Body of pancreas (tissue), 4 donors: ENCODE measurements at regions not wholly inside any gene's neighbourhood (a gene's known extent, or its start where the extent isn't known, plus 50 kb on each side); places are given as distances from the start of the nearest gene placed in this dataset.

Source experiments
- ATAC-seq: fragments of 150-250 bp; one replicate; pipeline ENCODE4 v1.9.1; 2016
- DNase-seq, 4 donors: peaks; one replicate each; pipeline ENCODE4 v3.0.0-alpha.2; 2019
- H3K27ac ChIP-seq, 4 donors: fragments of 200-600 bp; sonication (generic); 1 replicate in 3 of 4; 2 replicates in 1 of 4; pipeline versions ENCODE4 v1.5.1 to v1.6.1; 2016 to 2019; ENCODE audit warnings: mild to moderate bottlenecking in 1 of 4, mixed read lengths in 1 of 4, moderate library complexity in 1 of 4
- H3K27me3 ChIP-seq, 2 donors: fragments of 200-600 bp; sonication (generic); one replicate each; pipeline ENCODE4 v1.6.0; 2016; ENCODE audit warnings: mild to moderate bottlenecking in 1 of 2
- H3K36me3 ChIP-seq, 2 donors: fragments of 200-600 bp; sonication (generic); replicated peaks in 1 of 2; 2 replicates each; pipeline ENCODE4 v1.5.1; 2016; ENCODE audit warnings: low read depth in 2 of 2; ENCODE audit not compliant: insufficient read depth in 1 of 2
- H3K4me1 ChIP-seq: fragments of 200-600 bp; sonication (generic); one replicate; pipeline ENCODE4 v1.6.0; 2016
- H3K4me3 ChIP-seq, 2 donors: fragments of 200-600 bp; sonication (generic); 1 replicate in 1 of 2; 2 replicates in 1 of 2; pipeline ENCODE4 v1.5.1; 2016 to 2019
- H3K9me3 ChIP-seq, 3 donors: fragments of 200-600 bp; sonication (generic); 1 replicate in 2 of 3; 2 replicates in 1 of 3; pipeline ENCODE4 v1.5.1; 2016
- CTCF ChIP-seq, 7 experiments: fragments of 450-650 bp in 4 of 7; fragments of 200-600 bp in 3 of 7; sonication (generic) in 3 of 7; IDR thresholded peaks; one replicate each; pipeline ENCODE4 v1.5.1; 2016 to 2019; ENCODE audit warnings: antibody characterized with exemption in 7 of 7
- POLR2A ChIP-seq, 3 donors: fragments of 450-650 bp; IDR thresholded peaks; one replicate each; pipeline ENCODE4 v1.6.1; 2016; ENCODE audit warnings: antibody characterized with exemption in 3 of 3, mild to moderate bottlenecking in 2 of 3
- WGBS, 2 donors: methylation state at CpG; one replicate each; pipeline ENCODE4 v1.1.5; 2017; 5-methylcytosine and 5-hydroxymethylcytosine counted together
- intact Hi-C: fragments of 100-400 bp; cut with DNase I; formaldehyde crosslinking; loops from one replicate; pipeline ENCODE4 v1.15.1; 2023

- no peak overlapping the region for H3K4me3 ChIP-seq
- no peaks in the 10 kb centered on the region for H3K27me3 ChIP-seq
- H3K4me1 ChIP-seq, result no peaks in the 10 kb centered on the region
- DNase-seq (no peak), ATAC-seq (no peak)
- intact Hi-C loops, result no loop called here
- no peaks in the 10 kb centered on the region for H3K36me3 ChIP-seq
- H3K9me3 ChIP-seq, result no peaks in the 10 kb centered on the region
- TF ChIP-seq POLR2A (IDR thresholded peaks at IDR 0.05) (no peak), CTCF (IDR thresholded peaks at IDR 0.05) (no peak)
- 61 to 65% methylated on average over 7 of the region's 7 CpGs for WGBS, 2 donors
- no peak overlapping the region for H3K27ac ChIP-seq
Measured at GRCh38 chr2:237185553-237185925, 99.8 kb downstream of the COPS8 start.

- Histone ChIP-seq H3K27ac (no peak overlapping the region), H3K4me1 (no peaks in the 10 kb centered on the region), H3K4me3 (no peak overlapping the region), H3K9me3 (no peaks in the 10 kb centered on the region), H3K36me3 (no peaks in the 10 kb centered on the region), H3K27me3 (no peaks in the 10 kb centered on the region)
- ATAC-seq (no peak), DNase-seq (no peak)
- intact Hi-C loops, result no loop called here
- TF ChIP-seq POLR2A (IDR thresholded peaks at IDR 0.05) (no peak), CTCF (IDR thresholded peaks at IDR 0.05) (no peak)
- WGBS, 2 donors, result 80 to 84% methylated on average over 5 of the region's 5 CpGs
Measured at GRCh38 chr2:237189799-237190198, 104.1 kb downstream of the COPS8 start.

GRCh38 chr2:237190966-237191713, 105.5 kb downstream of the COPS8 start:
- intact Hi-C loops, result no loop called here
- H3K9me3 ChIP-seq, result no peaks in the 10 kb centered on the region
- DNase-seq (no peak), ATAC-seq (no peak)
- no peaks in the 10 kb centered on the region for H3K4me1 ChIP-seq
- no peaks in the 10 kb centered on the region for H3K27me3 ChIP-seq
- no peak overlapping the region for H3K27ac ChIP-seq
- WGBS, 2 donors, result 64 to 69% methylated on average over 7 of the region's 7 CpGs
- no peaks in the 10 kb centered on the region for H3K36me3 ChIP-seq
- H3K4me3 ChIP-seq, result no peak overlapping the region
- no peak for TF ChIP-seq POLR2A (IDR thresholded peaks at IDR 0.05)
- TF ChIP-seq CTCF (IDR thresholded peaks at IDR 0.05), result no peak

DNA sequence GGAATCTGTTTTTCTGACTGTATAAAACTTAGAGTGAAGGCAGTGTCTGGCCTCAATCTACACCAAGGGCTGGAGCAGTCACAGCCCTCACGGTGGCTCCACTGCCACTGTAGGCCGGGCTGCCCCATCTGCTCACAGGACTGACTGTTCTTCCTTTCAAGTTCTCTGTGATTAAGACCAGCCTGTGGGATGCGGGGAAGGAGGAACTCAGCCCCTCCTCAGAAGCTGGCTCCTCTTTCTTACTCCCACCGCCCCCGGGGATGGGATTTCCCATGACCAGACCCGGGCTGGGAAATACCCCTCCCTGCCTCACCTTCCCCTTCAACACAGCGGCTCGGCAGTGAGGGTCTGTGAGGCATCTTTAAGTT, 106.0 kb downstream of the COPS8 start:
- Histone ChIP-seq H3K36me3 (no peaks in the 10 kb centered on the region), H3K4me3 (no peak overlapping the region), H3K9me3 (no peaks in the 10 kb centered on the region), H3K27me3 (no peaks in the 10 kb centered on the region), H3K4me1 (no peaks in the 10 kb centered on the region), H3K27ac (no peak overlapping the region)
- DNase-seq (no peak), ATAC-seq (no peak)
- TF ChIP-seq CTCF (IDR thresholded peaks at IDR 0.05) (no peak), POLR2A (IDR thresholded peaks at IDR 0.05) (no peak)
- intact Hi-C loops, result no loop called here
- WGBS, 2 donors, result 56 to 68% methylated on average over 7 to 8 of the region's 8 CpGs

DNA sequence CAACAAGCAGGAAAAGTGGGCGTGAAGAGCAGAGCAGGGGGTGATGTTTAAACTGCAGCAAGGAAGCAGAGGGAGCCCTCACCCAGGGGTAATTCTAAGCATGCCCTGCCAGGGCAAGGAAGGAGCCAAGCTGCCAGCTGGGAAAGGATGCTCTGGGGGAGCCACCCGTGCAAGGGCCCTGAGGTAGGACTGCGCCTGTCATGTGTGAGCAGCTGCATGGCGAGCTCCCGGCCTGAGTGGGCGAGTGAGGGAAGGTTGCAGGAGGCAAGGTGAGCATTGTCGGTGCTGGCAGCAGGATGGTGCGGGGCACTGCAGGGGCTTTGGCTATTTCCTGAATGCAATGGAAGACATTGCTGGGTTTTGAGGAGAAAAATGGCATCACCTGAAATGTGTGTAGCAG, 107.2 kb downstream of the COPS8 start:
- Histone ChIP-seq H3K27ac (no peak overlapping the region), H3K9me3 (no peaks in the 10 kb centered on the region), H3K4me3 (no peak overlapping the region), H3K36me3 (no peaks in the 10 kb centered on the region), H3K27me3 (no peaks in the 10 kb centered on the region), H3K4me1 (no peaks in the 10 kb centered on the region)
- no peak for ATAC-seq
- WGBS, 2 donors, result 89 to 94% methylated on average over 8 of the region's 8 CpGs
- TF ChIP-seq POLR2A (IDR thresholded peaks at IDR 0.05) (no peak), CTCF (IDR thresholded peaks at IDR 0.05) (no peak)
- intact Hi-C loops, result no loop called here
- DNase-seq, result no peak
